MCF 10A (cell line): ENCODE measurements at regions not wholly inside any gene's neighbourhood (a gene's known extent, or its start where the extent isn't known, plus 50 kb on each side); places are given as distances from the start of the nearest gene placed in this dataset.
A peak's percentile ranks its signal among the peaks of the same experiment; 100 is the strongest.

Experiments
- BruUV-seq: library from RNA; stranded (reverse); fragments of 400-500 nt; replicated peaks from 2 replicates; lab custom pipeline; 2021; lab: Mats Ljungman, UMichigan
- CTCF ChIA-PET: fragments of 300-600 bp; sonication (Branson Sonifier 250); formaldehyde crosslinking; extraction: SDS; loops from one replicate; lab custom pipeline; 2021; ENCODE audit warnings: antibody characterized with exemption, inconsistent platforms; lab: Yijun Ruan, JAX
- POLR2A ChIA-PET: fragments of 300-600, 350-650 bp; sonication (Branson Sonifier 250); formaldehyde crosslinking; extraction: SDS; loops from one replicate; lab custom pipeline; 2020; ENCODE audit warnings: antibody characterized with exemption, inconsistent platforms; lab: Yijun Ruan, JAX
- DNase-seq: peaks from one replicate; pipeline ENCODE4 v3.0.0-alpha.2; 2018; ENCODE audit not compliant: unreplicated experiment
- H3K27ac Mint-ChIP-seq: one replicate; pipeline ENCODE4 v1.8.0; 2022; ENCODE audit warnings: mild to moderate bottlenecking, low read depth, mixed read lengths; ENCODE audit not compliant: unreplicated experiment
- H3K27me3 Mint-ChIP-seq: one replicate; pipeline ENCODE4 v1.8.0; 2022; ENCODE audit warnings: mixed read lengths; ENCODE audit not compliant: insufficient read depth, unreplicated experiment
- H3K36me3 Mint-ChIP-seq: one replicate; pipeline ENCODE4 v1.8.0; 2022; ENCODE audit warnings: mild to moderate bottlenecking, moderate library complexity, mixed read lengths; ENCODE audit not compliant: insufficient read depth, unreplicated experiment
- H3K4me1 Mint-ChIP-seq: one replicate; pipeline ENCODE4 v1.8.0; 2022; ENCODE audit warnings: mixed read lengths; ENCODE audit not compliant: insufficient read depth, unreplicated experiment
- H3K4me3 Mint-ChIP-seq: one replicate; pipeline ENCODE4 v1.8.0; 2022; ENCODE audit warnings: mild to moderate bottlenecking, moderate library complexity, mixed read lengths; ENCODE audit not compliant: unreplicated experiment
- H3K9me3 Mint-ChIP-seq: one replicate; pipeline ENCODE4 v1.8.0; 2022; ENCODE audit warnings: mixed read lengths; ENCODE audit not compliant: unreplicated experiment
- intact Hi-C: fragments of 100-400 bp; cut with micrococcal nuclease; formaldehyde crosslinking; loops from 2 replicates; pipeline ENCODE4 v1.14.1; 2022
- TF ChIP-seq, protein P1 (sequence below): fragments of 200-600 bp; IDR thresholded peaks from one replicate; pipeline ENCODE4 v1.8.0; 2022; ENCODE audit warnings: antibody characterized with exemption, mild to moderate bottlenecking; ENCODE audit not compliant: unreplicated experiment

DNA sequence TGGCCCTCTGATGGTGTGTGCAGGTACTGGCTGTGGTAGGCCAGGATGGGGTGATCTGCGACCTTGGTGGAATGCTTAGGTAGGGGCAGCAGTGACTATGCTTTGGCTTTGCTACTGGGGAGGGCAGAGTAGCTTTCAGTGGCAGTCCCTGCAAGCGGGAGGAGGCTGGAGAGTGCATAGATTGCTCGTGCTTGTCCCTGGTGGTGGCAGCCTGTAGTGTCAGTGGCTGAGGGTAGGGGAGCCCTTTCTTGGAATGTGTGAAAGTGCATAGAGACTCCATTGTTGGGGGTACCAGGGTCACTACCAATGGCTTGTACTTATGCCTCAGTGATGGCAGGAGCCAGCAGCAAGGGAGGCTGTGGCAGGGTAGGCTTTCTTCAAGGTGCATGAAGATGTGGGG lies 582.6 kb downstream of the MRPL39 start:
- no peaks in the 10 kb centered on the region for H3K27me3 Mint-ChIP-seq
- no TSS peak for BruUV-seq
- H3K9me3 Mint-ChIP-seq: peaks cover 7% of the 10 kb centered on the region
- H3K4me3 Mint-ChIP-seq: no peak overlapping the region
- ChIA-PET POLR2A (no interaction called here), CTCF (interaction anchor here (1.1 kb wide), 1 partner anchor 123 kb away, joined by 3 read pairs; no protein-coding TSS in a partner anchor)
- H3K36me3 Mint-ChIP-seq: no peaks in the 10 kb centered on the region
- no peak for DNase-seq
- TF ChIP-seq, protein P1, sequence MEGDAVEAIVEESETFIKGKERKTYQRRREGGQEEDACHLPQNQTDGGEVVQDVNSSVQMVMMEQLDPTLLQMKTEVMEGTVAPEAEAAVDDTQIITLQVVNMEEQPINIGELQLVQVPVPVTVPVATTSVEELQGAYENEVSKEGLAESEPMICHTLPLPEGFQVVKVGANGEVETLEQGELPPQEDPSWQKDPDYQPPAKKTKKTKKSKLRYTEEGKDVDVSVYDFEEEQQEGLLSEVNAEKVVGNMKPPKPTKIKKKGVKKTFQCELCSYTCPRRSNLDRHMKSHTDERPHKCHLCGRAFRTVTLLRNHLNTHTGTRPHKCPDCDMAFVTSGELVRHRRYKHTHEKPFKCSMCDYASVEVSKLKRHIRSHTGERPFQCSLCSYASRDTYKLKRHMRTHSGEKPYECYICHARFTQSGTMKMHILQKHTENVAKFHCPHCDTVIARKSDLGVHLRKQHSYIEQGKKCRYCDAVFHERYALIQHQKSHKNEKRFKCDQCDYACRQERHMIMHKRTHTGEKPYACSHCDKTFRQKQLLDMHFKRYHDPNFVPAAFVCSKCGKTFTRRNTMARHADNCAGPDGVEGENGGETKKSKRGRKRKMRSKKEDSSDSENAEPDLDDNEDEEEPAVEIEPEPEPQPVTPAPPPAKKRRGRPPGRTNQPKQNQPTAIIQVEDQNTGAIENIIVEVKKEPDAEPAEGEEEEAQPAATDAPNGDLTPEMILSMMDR: no peak
- H3K4me1 Mint-ChIP-seq: no peaks in the 10 kb centered on the region
- intact Hi-C loops: no loop called here
- H3K27ac Mint-ChIP-seq: no peak overlapping the region

DNA sequence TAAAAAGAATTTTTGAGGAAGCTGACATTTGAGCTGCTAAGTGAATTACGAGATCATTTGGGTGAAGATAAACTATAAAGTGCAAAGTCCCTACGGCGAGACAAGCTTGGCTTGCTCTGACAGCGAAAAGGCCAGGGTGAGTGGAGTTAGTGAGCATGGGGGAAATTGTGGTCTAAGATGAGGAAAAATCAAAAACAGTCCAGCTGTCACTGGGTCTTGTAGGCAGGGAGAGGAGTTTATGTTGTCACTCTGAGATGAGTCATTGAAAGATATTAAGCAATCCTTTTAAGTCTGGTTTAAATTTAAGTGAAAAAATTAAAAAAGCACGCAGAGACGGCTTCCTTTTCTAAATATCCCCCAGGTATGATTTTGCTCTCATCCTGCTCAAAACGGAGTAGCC lies 601.9 kb downstream of the MRPL39 start:
- POLR2A ChIA-PET: no interaction called here
- intact Hi-C loops: no loop called here

DNA sequence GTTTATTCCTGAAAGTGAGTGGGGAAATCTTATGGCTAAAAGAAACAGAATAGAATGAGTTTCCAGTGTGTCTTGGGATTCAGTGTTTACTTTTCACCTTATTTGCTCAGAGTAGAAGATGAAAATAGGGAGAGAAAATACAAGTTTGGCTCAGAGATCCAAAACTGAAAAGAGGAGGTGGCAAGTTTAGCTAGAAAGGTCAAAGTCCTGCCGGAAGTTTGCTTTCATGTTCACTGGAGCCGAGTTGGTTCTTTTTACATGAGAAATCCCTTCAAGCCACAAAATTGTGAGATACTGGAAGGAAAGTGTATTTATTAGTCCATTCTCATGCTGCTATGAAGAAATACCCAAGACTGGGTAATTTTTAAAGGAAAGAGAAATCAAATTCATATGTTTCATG lies 604.6 kb downstream of the MRPL39 start:
- TF ChIP-seq, protein P1: no peak
- H3K27me3 Mint-ChIP-seq: no peaks in the 10 kb centered on the region
- no peak for DNase-seq
- H3K4me3 Mint-ChIP-seq: no peak overlapping the region
- intact Hi-C loops: no loop called here
- peaks cover 8% of the 10 kb centered on the region for H3K4me1 Mint-ChIP-seq
- ChIA-PET POLR2A (no interaction called here), CTCF (no interaction called here)
- H3K27ac Mint-ChIP-seq: no peak overlapping the region
- H3K9me3 Mint-ChIP-seq: no peaks in the 10 kb centered on the region
- no TSS peak for BruUV-seq
- no peaks in the 10 kb centered on the region for H3K36me3 Mint-ChIP-seq

More for the DNA sequence above, 601.9 kb downstream of the MRPL39 start:
- no peaks in the 10 kb centered on the region for H3K36me3 Mint-ChIP-seq
- no peak overlapping the region for H3K27ac Mint-ChIP-seq
- CTCF ChIA-PET: no interaction called here
- TF ChIP-seq, protein P1: no peak
- no peaks in the 10 kb centered on the region for H3K27me3 Mint-ChIP-seq
- no peaks in the 10 kb centered on the region for H3K9me3 Mint-ChIP-seq
- H3K4me3 Mint-ChIP-seq: no peak overlapping the region
- BruUV-seq: no TSS peak
- H3K4me1 Mint-ChIP-seq: peaks cover 8% of the 10 kb centered on the region
- peak; percentile 62 for DNase-seq

DNA sequence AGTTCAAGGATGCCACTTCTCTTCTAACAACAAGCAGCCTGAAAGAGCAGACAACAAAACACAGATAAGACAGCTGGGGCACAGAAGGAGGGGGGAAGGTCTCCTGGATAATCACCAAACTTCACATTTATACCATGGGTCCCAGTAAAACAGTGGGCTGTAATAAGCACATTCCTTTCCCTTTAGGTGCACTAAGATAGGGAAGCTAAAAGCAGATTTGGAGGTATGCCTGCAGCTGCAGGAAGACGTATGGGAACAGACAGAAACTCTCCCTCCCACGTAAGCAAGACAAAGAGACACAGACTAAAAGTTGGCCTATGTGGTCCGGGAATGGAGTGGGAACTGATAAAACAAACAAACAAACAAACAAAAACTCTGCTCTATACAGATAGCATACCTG lies 612.1 kb downstream of the MRPL39 start:
- H3K4me3 Mint-ChIP-seq: no peak overlapping the region
- H3K9me3 Mint-ChIP-seq: no peaks in the 10 kb centered on the region
- no peak overlapping the region for H3K27ac Mint-ChIP-seq

More for the DNA sequence above, 612.1 kb downstream of the MRPL39 start:
- no peak for DNase-seq
- POLR2A ChIA-PET: no interaction called here
- TF ChIP-seq, protein P1: no peak
- H3K36me3 Mint-ChIP-seq: no peaks in the 10 kb centered on the region
- peaks cover 12% of the 10 kb centered on the region for H3K4me1 Mint-ChIP-seq
- intact Hi-C loops: no loop called here
- CTCF ChIA-PET: interaction anchor here (0.6 to 1.3 kb wide), 2 partner anchors 8 to 58 kb away, joined by 3 read pairs; no protein-coding TSS in a partner anchor
- BruUV-seq: no TSS peak
- no peaks in the 10 kb centered on the region for H3K27me3 Mint-ChIP-seq
